Epithelial cell of proximal tubule (primary cell): ENCODE measurements at regions not wholly inside any gene's neighbourhood (a gene's known extent, or its start where the extent isn't known, plus 50 kb on each side); places are given as distances from the start of the nearest gene placed in this dataset.

Experiments used
- DNase-seq: peaks from one replicate; pipeline ENCODE4 v3.0.0-alpha.2; 2011; ENCODE audit warnings: low read depth
- H3K4me3 ChIP-seq: 2 replicates; pipeline ENCODE4 v1.5.1; 2011; ENCODE audit warnings: low read depth, mild to moderate bottlenecking, low read length
- TF ChIP-seq, protein P1 (sequence below): conservative IDR thresholded peaks from 2 replicates; pipeline ENCODE4 v1.5.1; 2012; ENCODE audit warnings: low read depth, mild to moderate bottlenecking, low read length

DNA sequence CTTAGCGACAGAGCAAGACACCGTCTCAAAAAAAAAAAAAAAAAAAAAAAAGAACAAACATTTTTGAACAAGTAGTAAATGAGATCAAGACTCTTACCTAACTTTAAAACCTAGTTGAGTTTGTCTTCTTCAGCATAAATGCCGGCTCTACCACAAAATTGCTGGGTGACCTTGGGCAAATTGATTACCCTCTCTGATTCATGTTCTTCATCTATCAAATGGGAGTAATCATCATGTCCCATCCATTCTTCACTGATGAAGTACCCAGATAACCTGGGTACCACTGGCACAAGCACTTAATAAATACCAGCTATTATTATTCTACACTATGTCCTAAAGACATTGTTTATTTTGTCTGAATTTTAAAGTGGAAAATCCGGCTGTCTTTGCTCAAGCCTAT lies 96.3 kb downstream of the ATPSCKMT start:
- DNase-seq, result no peak
- TF ChIP-seq, protein P1, sequence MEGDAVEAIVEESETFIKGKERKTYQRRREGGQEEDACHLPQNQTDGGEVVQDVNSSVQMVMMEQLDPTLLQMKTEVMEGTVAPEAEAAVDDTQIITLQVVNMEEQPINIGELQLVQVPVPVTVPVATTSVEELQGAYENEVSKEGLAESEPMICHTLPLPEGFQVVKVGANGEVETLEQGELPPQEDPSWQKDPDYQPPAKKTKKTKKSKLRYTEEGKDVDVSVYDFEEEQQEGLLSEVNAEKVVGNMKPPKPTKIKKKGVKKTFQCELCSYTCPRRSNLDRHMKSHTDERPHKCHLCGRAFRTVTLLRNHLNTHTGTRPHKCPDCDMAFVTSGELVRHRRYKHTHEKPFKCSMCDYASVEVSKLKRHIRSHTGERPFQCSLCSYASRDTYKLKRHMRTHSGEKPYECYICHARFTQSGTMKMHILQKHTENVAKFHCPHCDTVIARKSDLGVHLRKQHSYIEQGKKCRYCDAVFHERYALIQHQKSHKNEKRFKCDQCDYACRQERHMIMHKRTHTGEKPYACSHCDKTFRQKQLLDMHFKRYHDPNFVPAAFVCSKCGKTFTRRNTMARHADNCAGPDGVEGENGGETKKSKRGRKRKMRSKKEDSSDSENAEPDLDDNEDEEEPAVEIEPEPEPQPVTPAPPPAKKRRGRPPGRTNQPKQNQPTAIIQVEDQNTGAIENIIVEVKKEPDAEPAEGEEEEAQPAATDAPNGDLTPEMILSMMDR, result no peak
- no peak overlapping the region for H3K4me3 ChIP-seq

DNA sequence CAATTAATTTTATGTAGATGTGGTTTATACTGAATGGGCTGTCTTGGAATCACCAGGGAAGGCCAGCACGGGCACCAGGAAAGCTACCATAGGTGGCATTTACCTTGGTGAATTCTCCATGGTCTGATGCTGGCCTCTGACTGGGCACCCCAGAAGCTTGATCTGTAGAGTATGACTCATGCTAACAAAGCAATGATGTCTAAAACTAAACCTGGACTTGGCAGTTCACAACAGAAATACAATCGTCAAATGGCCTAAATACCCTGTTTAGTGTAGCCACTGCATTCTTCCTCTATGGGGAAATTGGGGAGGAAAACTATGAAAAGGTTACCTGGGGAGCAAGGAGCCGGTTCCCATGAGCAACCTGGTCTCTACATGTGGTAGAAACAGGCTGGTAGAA lies 98.0 kb downstream of the ATPSCKMT start:
- DNase-seq, result peak; percentile 9
- H3K4me3 ChIP-seq, result no peak overlapping the region
- TF ChIP-seq, protein P1, result no peak

DNA sequence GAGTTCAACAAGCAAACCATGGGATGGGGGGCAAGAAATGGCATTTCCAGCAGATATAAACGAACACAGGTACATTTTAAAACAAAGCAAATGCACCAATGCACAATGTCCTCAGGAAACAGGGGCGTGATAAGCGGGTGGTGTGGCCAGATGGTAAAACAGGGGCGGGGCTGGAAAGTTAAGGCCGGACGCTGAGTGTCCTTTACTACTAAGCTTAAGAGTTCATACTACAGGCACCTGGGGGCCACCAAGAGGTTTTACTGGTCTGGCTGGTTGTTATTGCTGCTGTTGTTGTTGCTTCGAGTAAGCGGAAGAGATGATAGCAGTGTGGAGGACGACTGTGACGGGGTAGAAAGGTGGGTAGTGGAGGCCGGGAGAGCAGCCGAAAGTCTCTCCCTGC lies 99.8 kb downstream of the ATPSCKMT start:
- no peak overlapping the region for H3K4me3 ChIP-seq
- TF ChIP-seq, protein P1, result no peak
- DNase-seq, result no peak

DNA sequence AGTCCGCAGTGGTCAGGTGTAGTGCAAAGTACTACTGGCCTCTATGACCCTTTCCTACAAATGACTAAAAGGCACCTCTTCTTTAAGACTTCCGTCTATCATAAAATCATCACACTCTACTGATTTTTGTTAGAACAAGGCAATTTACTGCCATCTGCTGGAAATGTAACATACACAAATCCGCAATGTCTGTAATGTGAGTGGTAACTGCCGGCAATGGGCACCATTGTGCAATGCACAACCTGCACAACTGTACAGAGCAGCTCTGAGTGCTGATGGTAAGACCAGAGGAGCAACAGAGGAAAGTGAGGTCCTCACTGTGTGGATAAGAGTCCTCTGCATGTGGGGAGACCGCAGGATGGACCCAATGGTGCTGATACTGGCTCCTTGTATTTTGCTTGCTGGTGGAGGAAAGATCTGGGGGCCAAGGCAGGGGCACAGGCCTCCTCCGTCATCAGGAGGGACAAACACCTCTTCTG lies 103.7 kb downstream of the ATPSCKMT start:
- H3K4me3 ChIP-seq, result no peak overlapping the region
- TF ChIP-seq, protein P1, result peak; percentile 50
- DNase-seq, result peak; percentile 19

DNA sequence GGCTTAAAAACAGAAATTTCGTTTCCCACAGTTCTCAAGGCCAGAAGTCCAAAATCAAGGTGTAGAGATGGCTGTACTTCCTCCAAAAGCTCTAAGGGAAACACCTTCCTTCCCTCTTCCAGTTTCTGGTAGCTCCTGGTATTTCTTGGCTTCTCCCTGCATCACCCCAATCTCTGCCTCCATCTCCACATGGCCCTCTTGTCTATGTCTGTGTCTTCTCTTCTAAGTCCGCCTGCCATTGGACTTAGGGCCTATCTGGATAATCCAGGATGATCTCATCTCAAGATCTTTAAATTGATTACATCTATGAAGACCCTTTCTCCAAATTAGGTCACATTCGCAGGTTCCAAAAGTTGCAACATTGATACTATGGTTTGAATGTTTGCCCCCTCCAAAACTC lies 105.6 kb downstream of the ATPSCKMT start:
- no peak for DNase-seq
- H3K4me3 ChIP-seq, result no peak overlapping the region
- TF ChIP-seq, protein P1, result no peak

DNA sequence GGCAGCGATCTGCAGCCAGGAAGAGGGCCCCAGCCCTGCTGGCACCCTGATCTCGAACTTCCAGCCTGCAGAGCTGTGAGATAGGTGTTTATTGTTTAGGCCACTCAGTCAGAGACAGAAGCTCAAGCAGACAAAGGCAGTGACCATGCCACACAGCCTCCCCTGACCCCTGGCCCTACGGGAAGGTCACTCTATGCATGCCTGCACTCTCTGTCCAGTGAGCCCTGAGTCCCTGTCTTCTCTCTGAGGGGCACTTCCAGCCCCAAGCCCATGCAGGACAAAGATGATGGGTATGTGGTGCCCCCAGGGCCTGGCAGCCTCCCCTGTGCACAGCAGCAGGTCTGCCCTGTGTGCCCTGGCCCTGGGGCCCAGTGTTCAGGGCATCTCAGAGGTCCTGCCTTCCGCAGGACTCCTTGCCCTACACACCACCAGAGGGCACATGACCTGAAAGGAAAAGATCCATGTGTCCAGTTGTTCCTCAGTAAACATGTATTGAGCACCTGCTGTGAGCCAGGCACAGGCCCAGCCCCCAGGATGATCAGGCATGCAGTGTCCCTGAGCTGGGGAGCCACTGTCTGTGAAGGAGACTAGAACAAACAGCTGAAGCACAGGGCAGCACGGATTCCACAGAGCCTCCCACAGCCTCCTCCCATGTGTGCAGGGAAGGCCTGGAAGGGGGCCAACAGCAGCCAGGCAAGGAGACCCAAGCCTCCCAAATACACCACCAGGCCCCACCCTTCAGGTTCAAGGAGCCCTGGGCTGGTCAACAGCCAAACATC lies 109.3 kb downstream of the ATPSCKMT start:
- no peak overlapping the region for H3K4me3 ChIP-seq
- DNase-seq, result no peak
- TF ChIP-seq, protein P1, result peak; percentile 48
